ENCODE measurements at regions not wholly inside any gene's neighbourhood (a gene's known extent, or its start where the extent isn't known, plus 50 kb on each side); places are given as distances from the start of the nearest gene placed in this dataset.

- TF ChIP-seq ZFX (IDR thresholded peaks at IDR 0.05) (no peak), CTCF (conservative IDR thresholded peaks at IDR 0.05) (no peak)
- no peak overlapping the region for H3K27ac ChIP-seq
Measured at GRCh38 chr12:22956690-22957089, 331.7 kb downstream of the ETNK1 start.

GRCh38 chr12:22967171-22967570 lies 342.2 kb downstream of the ETNK1 start:
- H3K27ac ChIP-seq, result no peak overlapping the region
- no peak for TF ChIP-seq ZFX (IDR thresholded peaks at IDR 0.05)
- no peak for TF ChIP-seq CTCF (conservative IDR thresholded peaks at IDR 0.05)

- no peak overlapping the region for H3K27ac ChIP-seq
- TF ChIP-seq ZFX (IDR thresholded peaks at IDR 0.05) (no peak), CTCF (conservative IDR thresholded peaks at IDR 0.05) (no peak)
Measured at GRCh38 chr12:22969521-22969920, 344.6 kb downstream of the ETNK1 start.

GRCh38 chr12:22971247-22971646 lies 346.3 kb downstream of the ETNK1 start:
- H3K27ac ChIP-seq, result no peak overlapping the region
- no peak for TF ChIP-seq CTCF (conservative IDR thresholded peaks at IDR 0.05)
- no peak for TF ChIP-seq ZFX (IDR thresholded peaks at IDR 0.05)

GRCh38 chr12:22971701-22972191 lies 346.8 kb downstream of the ETNK1 start:
- no peak for TF ChIP-seq CTCF (conservative IDR thresholded peaks at IDR 0.05)
- TF ChIP-seq ZFX (IDR thresholded peaks at IDR 0.05), result no peak

GRCh38 chr12:22974865-22975264 lies 349.9 kb downstream of the ETNK1 start:
- H3K27ac ChIP-seq, result no peak overlapping the region
- no peak for TF ChIP-seq ZFX (IDR thresholded peaks at IDR 0.05)
- no peak for TF ChIP-seq CTCF (conservative IDR thresholded peaks at IDR 0.05)

More at GRCh38 chr12:22971701-22972191, 346.8 kb downstream of the ETNK1 start:
- no peak overlapping the region for H3K27ac ChIP-seq

- H3K27ac ChIP-seq, result no peak overlapping the region
- TF ChIP-seq ZFX (IDR thresholded peaks at IDR 0.05), result no peak
- TF ChIP-seq CTCF (conservative IDR thresholded peaks at IDR 0.05), result no peak
Measured at GRCh38 chr12:22978962-22979361, 354.0 kb downstream of the ETNK1 start.

All from C4-2B (cell line).